HS-27A (cell line): ENCODE measurements at regions not wholly inside any gene's neighbourhood (a gene's known extent, or its start where the extent isn't known, plus 50 kb on each side); places are given as distances from the start of the nearest gene placed in this dataset.

Source experiments
- DNase-seq: peaks from one replicate; pipeline ENCODE4 v3.0.0-alpha.2; 2012; ENCODE audit warnings: low read depth, missing footprints

DNA sequence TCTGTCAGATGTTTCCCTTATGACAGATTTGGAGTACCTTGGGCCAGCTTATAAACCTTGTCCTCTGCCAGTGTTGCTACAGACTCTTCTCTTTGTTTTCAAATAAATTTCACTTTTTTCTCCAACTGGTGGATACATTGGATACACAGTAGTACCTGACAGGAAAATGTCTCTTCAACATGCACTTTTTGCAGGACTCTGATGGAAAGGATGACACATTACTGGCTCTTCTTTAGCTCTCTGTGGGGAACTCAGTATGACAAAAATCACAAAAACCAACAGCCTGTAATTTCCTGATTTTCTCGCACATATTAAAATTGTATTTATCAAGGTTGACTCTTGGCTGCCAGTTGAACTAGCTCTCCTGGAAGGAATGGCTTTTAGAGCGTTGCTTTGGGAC is 61.3 kb upstream of the GIMD1 start:
- no peak for DNase-seq

DNA sequence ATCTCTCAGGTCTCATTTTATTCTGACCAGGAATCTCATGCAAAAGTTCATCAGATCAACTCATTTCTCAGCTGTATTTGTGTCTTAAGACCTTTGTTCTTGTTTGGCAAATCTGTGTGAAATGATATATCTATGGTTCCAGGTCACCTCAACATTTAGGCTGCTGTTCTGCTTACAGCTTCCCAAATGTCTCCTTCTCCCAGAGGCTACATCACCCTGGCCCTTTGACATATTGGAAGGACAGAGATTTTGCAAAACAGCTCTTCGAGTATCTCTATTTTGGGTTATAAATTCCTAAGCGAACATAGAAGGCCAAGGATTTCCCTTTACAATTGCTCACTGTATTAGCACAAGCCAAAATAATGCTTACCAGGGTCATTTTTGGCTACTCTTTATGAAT is 57.5 kb upstream of the GIMD1 start:
- DNase-seq: no peak

DNA sequence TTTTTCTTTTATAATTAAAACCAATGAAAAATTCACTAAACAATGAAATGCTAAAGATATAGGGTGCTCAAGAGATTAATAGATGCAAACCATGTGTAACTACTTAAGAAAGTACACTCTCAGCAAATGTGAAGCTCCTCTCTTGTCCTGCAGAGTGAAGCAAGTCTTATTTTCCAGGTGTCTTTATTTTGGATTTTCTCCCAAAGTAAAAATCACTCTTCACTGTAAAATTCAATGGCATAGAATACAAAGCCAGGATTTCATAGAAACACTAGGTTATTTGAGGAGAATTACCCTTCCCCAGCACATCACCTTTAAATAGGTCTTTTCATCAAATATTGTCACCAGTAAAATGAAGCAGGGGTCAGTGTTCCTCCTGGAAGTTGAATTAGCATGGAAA is 57.0 kb upstream of the GIMD1 start:
- no peak for DNase-seq

DNA sequence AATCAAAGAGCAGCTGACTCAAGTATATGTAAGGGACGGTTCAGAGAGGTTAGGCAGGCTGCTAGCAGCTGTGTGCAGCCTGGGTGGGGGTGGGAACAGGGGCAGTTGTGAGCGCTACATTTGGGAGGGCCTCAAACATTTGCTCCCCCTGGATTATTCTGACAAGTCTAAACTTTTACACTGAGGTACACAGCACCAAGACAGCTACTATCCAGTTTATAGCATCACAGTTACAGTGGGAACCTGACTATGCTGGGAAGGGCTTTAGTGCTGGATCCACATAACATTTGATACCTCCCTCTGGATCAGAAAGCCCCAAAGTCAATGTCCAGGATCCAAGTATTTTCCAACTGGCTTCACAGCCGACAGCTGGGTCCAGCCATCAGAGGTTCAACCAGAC is 55.8 kb upstream of the GIMD1 start:
- no peak for DNase-seq

DNA sequence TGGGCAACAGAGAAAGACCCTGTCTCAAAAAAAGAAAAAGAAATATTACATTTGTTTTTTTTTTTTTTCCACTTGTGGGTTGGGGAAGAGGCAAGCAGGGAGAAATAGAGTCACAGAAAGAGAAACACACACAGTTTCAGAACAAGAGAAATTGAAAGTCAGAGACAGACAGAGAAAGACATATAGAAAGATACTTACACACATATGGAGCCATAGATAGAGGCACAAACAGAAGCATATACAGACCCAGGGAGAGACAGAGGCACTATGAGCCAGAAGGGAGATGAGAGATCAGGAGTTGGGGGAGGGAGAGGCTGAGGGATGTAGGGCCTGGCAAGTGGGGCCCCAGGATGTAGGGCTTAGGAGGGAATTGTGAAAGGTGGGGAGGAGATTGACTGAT is 55.2 kb upstream of the GIMD1 start:
- DNase-seq: no peak

DNA sequence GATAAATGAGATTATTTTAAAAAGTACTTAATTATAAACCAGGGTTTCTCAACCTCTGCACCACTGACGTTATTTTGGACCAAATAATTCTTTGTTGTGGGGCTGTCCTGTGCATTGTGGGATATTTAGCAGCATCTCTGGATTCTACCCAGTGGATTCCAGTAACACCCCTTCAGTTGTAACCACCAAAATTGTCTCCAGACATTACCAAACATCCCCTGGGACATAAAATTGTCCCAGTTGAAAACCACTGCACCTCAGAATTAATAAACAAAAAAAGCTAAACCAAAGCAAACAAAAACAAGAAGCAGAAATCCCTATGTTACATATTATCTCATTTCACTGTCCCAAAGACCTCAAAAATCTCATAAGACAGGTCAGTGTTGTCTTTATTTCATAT is 54.2 kb upstream of the GIMD1 start:
- DNase-seq: no peak

DNA sequence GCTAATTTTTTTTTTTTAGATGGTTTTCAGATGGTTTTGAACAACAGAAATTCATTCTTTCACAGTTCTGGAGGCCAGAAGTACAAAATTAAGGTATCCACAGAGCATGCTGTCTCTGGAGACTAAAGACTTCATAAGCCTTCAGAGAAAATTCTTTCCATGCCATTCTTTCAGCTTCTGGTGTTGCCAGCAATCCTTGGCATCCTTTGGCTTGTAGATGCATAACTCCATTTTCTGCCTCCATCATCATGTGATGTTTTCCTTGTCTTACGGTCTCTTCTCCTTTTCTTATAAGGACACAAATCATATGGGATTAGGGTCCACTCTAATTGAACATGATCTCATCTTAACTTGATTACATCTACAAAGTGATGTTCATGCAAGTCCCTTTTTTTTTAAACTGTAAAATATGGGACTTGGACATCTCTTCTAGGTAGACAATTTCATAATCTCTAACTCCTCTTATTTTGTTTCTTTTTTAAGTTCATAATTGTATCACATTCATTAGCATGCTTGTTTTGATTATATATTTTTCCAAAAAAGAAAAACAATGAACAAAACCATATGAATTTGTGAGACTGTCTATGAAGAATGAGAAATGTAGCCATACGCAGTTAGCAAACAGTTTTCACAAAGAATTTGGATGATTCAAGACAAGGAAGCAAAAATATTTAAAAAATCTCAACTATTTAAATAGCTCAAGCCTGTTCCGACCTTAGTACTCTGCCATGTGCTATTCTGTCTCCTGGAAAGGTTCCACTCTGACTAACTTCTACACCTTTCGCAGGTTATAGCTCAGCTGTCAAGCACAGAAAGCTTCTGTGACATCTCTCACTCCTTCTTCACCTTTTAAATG is 53.1 kb upstream of the GIMD1 start:
- DNase-seq: peak; percentile 71

DNA sequence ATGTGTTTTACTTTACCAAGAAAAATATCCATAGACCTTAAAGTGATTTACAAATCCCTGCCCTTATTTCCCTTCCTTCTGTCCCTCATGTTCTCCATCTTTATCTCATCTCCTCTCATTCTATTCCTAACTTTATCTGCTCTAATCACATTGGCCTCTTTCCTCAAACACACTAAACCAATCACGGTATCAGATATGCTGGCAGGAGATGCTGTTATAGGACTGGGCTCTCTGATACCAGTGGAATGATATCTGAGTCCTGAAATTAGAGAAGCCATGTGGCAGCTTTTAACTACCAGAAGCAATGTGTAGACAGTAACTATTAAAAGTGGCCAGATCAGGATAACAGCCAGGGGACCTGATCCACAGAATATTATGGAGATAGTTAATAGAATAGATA is 49.9 kb upstream of the GIMD1 start:
- DNase-seq: no peak
